Sigmoid colon (tissue), 6 donors: ENCODE measurements at regions not wholly inside any gene's neighbourhood (a gene's known extent, or its start where the extent isn't known, plus 50 kb on each side); places are given as distances from the start of the nearest gene placed in this dataset.

Source experiments
- DNase-seq: peaks from one replicate; pipeline ENCODE4 v3.0.0-alpha.2; 2019
- H3K27ac ChIP-seq, 4 donors: fragments of 200-600 bp; sonication (generic); one replicate each; pipeline ENCODE4 v1.5.1; 2016 to 2019; ENCODE audit warnings: mild to moderate bottlenecking in 1 of 4
- H3K27me3 ChIP-seq, 3 donors: fragments of 200-600 bp; sonication (generic); one replicate each; pipeline ENCODE4 v1.5.1; 2019; ENCODE audit warnings: mild to moderate bottlenecking in 1 of 3
- H3K36me3 ChIP-seq, 4 donors: fragments of 200-600 bp; sonication (generic); one replicate each; pipeline ENCODE4 v1.5.1; 2016 to 2019
- H3K4me1 ChIP-seq, 4 donors: fragments of 200-600 bp; sonication (generic); one replicate each; pipeline ENCODE4 v1.5.1; 2017 to 2019
- H3K4me3 ChIP-seq, 4 donors: fragments of 200-600 bp; sonication (generic); one replicate each; pipeline ENCODE4 v1.5.1; 2017 to 2019; ENCODE audit warnings: mild to moderate bottlenecking in 2 of 4, moderate library complexity in 1 of 4
- H3K9me3 ChIP-seq, 4 donors: fragments of 200-600 bp in 3 of 4; sonication (generic) in 3 of 4; one replicate each; pipeline versions ENCODE4 v1.5.1 to v1.6.1; 2013 to 2019
- EP300 ChIP-seq, 4 donors: sonication (generic); formaldehyde crosslinking; IDR thresholded peaks; one replicate each; pipeline ENCODE4 v1.6.1; 2017; ENCODE audit warnings: antibody characterized with exemption in 4 of 4
- POLR2A ChIP-seq, 2 donors: fragments of 450-650 bp; IDR thresholded peaks; one replicate each; pipeline ENCODE4 v1.6.1; 2016; ENCODE audit warnings: antibody characterized with exemption in 2 of 2, mild to moderate bottlenecking in 2 of 2, moderate library complexity in 2 of 2
- POLR2AphosphoS5 ChIP-seq, 4 donors: sonication (generic); formaldehyde crosslinking; IDR thresholded peaks; one replicate each; pipeline ENCODE4 v1.6.1; 2017; ENCODE audit warnings: antibody characterized with exemption in 4 of 4
- WGBS, 2 donors: extraction: QIAGEN DNeasy Blood & Tissue Kit; methylation state at CpG; one replicate each; pipeline ENCODE4 v1.1.7; 2013; 5-methylcytosine and 5-hydroxymethylcytosine counted together
- intact Hi-C: fragments of 100-400 bp; cut with DNase I; formaldehyde crosslinking; loops from one replicate; pipeline ENCODE4 v1.15.1; 2023
- TF ChIP-seq, protein P1 (sequence below), 4 experiments: fragments of 450-650 bp in 3 of 4; fragments of 200-600 bp in 1 of 4; IDR thresholded peaks; one replicate each; pipeline ENCODE4 v1.5.1; 2016 to 2019; ENCODE audit warnings: antibody characterized with exemption in 4 of 4, mild to moderate bottlenecking in 3 of 4, moderate library complexity in 2 of 4
- donor health status: healthy with polysubstance abuse.
- donor health status: healthy.

DNA sequence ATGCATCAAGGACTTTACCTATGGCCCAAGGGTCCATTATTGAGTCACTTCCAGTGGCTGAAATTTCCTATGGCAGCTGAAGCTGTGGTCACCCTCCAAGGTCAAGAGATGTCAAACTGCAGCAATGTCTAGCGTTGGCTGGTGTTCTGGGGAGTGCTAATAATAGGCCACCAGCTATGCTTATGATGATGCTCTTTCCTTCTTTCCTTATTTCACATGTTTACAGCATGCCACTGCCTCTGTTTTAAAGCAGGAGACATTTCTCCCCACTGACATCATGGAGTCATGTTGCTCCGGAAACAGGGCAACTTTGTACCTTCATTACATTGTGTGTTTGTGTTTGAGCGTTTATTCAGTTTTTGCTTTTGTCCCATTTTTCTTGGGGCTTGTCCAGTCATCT, 62.6 kb upstream of the CYYR1 start:
- no peak overlapping the region for H3K27ac ChIP-seq
- WGBS, 2 donors, result 69 to 86% methylated on average over 3 of the region's 3 CpGs
- no peak overlapping the region for H3K4me3 ChIP-seq
- peaks cover 0 to 5% (median 2%) of the 10 kb centered on the region in 4 donors for H3K9me3 ChIP-seq
- H3K4me1 ChIP-seq, result no peaks in the 10 kb centered on the region
- H3K36me3 ChIP-seq, result no peaks in the 10 kb centered on the region
- no peaks in the 10 kb centered on the region for H3K27me3 ChIP-seq
- no peak for TF ChIP-seq EP300 (IDR thresholded peaks at IDR 0.05)
- TF ChIP-seq POLR2AphosphoS5 (IDR thresholded peaks at IDR 0.05), result no peak
- no peak for TF ChIP-seq POLR2A (IDR thresholded peaks at IDR 0.05)
- TF ChIP-seq, protein P1, sequence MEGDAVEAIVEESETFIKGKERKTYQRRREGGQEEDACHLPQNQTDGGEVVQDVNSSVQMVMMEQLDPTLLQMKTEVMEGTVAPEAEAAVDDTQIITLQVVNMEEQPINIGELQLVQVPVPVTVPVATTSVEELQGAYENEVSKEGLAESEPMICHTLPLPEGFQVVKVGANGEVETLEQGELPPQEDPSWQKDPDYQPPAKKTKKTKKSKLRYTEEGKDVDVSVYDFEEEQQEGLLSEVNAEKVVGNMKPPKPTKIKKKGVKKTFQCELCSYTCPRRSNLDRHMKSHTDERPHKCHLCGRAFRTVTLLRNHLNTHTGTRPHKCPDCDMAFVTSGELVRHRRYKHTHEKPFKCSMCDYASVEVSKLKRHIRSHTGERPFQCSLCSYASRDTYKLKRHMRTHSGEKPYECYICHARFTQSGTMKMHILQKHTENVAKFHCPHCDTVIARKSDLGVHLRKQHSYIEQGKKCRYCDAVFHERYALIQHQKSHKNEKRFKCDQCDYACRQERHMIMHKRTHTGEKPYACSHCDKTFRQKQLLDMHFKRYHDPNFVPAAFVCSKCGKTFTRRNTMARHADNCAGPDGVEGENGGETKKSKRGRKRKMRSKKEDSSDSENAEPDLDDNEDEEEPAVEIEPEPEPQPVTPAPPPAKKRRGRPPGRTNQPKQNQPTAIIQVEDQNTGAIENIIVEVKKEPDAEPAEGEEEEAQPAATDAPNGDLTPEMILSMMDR (IDR thresholded peaks at IDR 0.05), result no peak
- intact Hi-C loops, result no loop called here
- DNase-seq, result no peak

DNA sequence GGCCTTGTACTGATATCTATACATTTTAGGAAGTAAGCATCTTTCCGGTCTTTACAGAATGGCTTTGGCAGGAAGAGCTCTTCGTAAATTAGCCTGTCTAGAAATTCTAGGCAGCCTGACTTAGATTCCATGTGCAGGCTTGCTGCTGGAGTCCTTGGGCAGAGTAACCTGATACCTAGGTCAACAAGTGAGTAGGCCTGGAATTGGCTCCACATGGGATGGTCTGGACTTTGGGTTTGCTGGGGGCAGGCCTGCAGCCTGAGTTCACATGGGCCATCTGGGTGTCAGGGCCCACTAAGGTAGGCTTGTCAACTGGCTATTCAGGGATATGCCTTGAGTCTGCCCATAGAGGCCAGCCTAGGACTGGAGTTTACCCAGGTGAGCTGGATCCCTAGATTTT, 59.6 kb upstream of the CYYR1 start:
- no peak for DNase-seq
- H3K27me3 ChIP-seq, result no peaks in the 10 kb centered on the region
- no peaks in the 10 kb centered on the region for H3K4me1 ChIP-seq
- WGBS, 2 donors, result 47 to 71% methylated on average over 2 of the region's 2 CpGs
- H3K27ac ChIP-seq, result no peak overlapping the region
- TF ChIP-seq, protein P1 (IDR thresholded peaks at IDR 0.05), result no peak
- TF ChIP-seq POLR2AphosphoS5 (IDR thresholded peaks at IDR 0.05) (no peak), EP300 (IDR thresholded peaks at IDR 0.05) (no peak), POLR2A (IDR thresholded peaks at IDR 0.05) (no peak)
- peaks cover 0 to 5% (median 2%) of the 10 kb centered on the region in 4 donors for H3K9me3 ChIP-seq
- H3K36me3 ChIP-seq, result no peaks in the 10 kb centered on the region
- no peak overlapping the region for H3K4me3 ChIP-seq
- intact Hi-C loops, result no loop called here

DNA sequence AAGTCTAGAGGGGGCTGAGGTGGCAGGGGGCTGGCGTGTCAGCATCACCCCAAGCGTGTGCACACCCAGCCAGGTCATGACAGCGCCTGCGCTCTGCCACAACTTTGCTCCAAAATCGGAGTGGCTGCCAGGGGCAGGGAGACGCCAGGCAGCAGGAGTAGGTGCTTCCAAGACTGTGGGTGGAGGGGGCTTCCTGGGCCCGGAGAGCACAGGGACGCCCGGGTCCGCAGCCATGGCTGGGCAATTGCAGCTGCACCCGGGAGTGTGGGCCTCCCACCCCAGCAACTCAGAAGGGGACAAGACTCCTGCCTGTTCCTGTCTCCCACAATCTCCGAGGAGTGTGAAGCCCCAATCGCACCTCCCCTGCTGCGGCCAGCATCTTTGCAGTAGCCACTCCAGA, 53.1 kb upstream of the CYYR1 start:
- intact Hi-C loops, result no loop called here
- Histone ChIP-seq H3K9me3 (no peaks in the 10 kb centered on the region), H3K4me3 (no peak overlapping the region), H3K27ac (no peak overlapping the region), H3K27me3 (no peaks in the 10 kb centered on the region), H3K36me3 (no peaks in the 10 kb centered on the region), H3K4me1 (no peaks in the 10 kb centered on the region)
- no peak for DNase-seq
- no peak for TF ChIP-seq EP300 (IDR thresholded peaks at IDR 0.05)
- no peak for TF ChIP-seq POLR2AphosphoS5 (IDR thresholded peaks at IDR 0.05)
- 92% methylated on average over 14 of the region's 14 CpGs for WGBS, 2 donors

DNA sequence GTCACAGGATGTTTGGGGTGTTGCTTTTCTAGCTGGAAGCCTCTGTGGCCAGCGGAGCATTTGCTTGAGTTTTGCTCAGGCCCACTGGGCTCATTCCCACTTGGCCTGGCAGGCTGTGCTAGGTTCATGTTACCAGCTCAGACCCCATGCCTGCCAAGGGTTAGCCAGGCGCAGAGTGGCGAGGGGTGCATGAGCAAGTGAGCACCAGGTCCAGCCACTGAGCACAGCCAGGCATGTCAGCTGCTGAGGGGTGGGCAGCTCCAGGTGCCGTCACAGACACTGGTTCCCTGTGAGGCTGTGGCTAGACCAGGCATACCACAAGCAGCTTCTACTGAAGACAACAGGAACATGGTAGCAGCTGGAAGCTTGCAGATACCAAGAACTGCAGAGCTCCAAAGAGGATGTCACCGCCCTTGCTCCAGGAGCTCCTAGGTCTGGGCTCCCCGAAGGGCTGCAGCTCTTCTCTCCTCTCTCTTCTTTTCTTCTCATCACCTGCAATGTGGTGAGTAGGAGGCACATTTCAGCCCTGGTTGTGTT, 52.0 kb upstream of the CYYR1 start:
- WGBS, 2 donors, result 73% methylated on average over 6 of the region's 6 CpGs

More for the DNA sequence above, 52.0 kb upstream of the CYYR1 start:
- no peak overlapping the region for H3K4me3 ChIP-seq
- no peaks in the 10 kb centered on the region for H3K9me3 ChIP-seq
- H3K36me3 ChIP-seq, result no peaks in the 10 kb centered on the region
- no peaks in the 10 kb centered on the region for H3K4me1 ChIP-seq
- TF ChIP-seq POLR2A (IDR thresholded peaks at IDR 0.05), result no peak
- no peak for TF ChIP-seq EP300 (IDR thresholded peaks at IDR 0.05)
- TF ChIP-seq POLR2AphosphoS5 (IDR thresholded peaks at IDR 0.05), result no peak
- TF ChIP-seq, protein P1 (IDR thresholded peaks at IDR 0.05), result no peak
- H3K27ac ChIP-seq, result no peak overlapping the region
- no peaks in the 10 kb centered on the region for H3K27me3 ChIP-seq
- DNase-seq, result no peak
- intact Hi-C loops, result no loop called here
